GM23338 (cell line): ENCODE measurements at regions not wholly inside any gene's neighbourhood (a gene's known extent, or its start where the extent isn't known, plus 50 kb on each side); places are given as distances from the start of the nearest gene placed in this dataset.

Experiments used
- ATAC-seq: fragments of 200-7000 bp; cut with Tn5 transposase; 3 replicates; pipeline ENCODE4 v1.9.1; 2020
- DNase-seq: peaks from one replicate; pipeline ENCODE4 v3.0.0-alpha.2; 2015; ENCODE audit warnings: low spot score
- H2AFZ ChIP-seq: fragments of 200-600 bp; sonication (generic); 2 replicates; pipeline ENCODE4 v1.8.0; 2016; ENCODE audit warnings: antibody characterized with exemption, mild to moderate bottlenecking, moderate library complexity
- H3F3A ChIP-seq: fragments of 200-600 bp; sonication (generic); replicated peaks from 2 replicates; pipeline ENCODE4 v1.8.0; 2017; ENCODE audit warnings: antibody characterized with exemption, mixed run types, low read depth
- H3K27ac ChIP-seq: fragments of 200-600 bp; sonication (generic); 2 replicates; pipeline ENCODE4 v1.6.1; 2016; ENCODE audit warnings: low read depth
- H3K27me3 ChIP-seq: fragments of 200-600 bp; sonication (generic); 2 replicates; pipeline ENCODE4 v1.8.0; 2016; ENCODE audit warnings: mild to moderate bottlenecking, mixed run types, moderate library complexity; ENCODE audit not compliant: insufficient read depth
- H3K36me3 ChIP-seq: fragments of 200-600 bp; sonication (generic); 2 replicates; pipeline ENCODE4 v1.8.0; 2016; ENCODE audit warnings: mild to moderate bottlenecking; ENCODE audit not compliant: insufficient read depth
- H3K4me1 ChIP-seq: fragments of 200-600 bp; sonication (generic); 2 replicates; pipeline ENCODE4 v1.8.0; 2016; ENCODE audit warnings: mild to moderate bottlenecking, moderate library complexity; ENCODE audit not compliant: insufficient read depth
- H3K4me2 ChIP-seq: fragments of 200-600 bp; sonication (generic); 2 replicates; pipeline ENCODE4 v1.7.1; 2017; ENCODE audit warnings: mixed run types
- H3K4me3 ChIP-seq: fragments of 200-600 bp; sonication (generic); 2 replicates; pipeline ENCODE4 v1.6.1; 2016; ENCODE audit warnings: mixed run types
- H3K79me2 ChIP-seq: fragments of 200-600 bp; sonication (generic); replicated peaks from 2 replicates; pipeline ENCODE4 v1.8.0; 2017; ENCODE audit warnings: mild to moderate bottlenecking; ENCODE audit not compliant: insufficient read depth
- H3K9me2 ChIP-seq: fragments of 200-600 bp; sonication (generic); 2 replicates; pipeline ENCODE4 v1.8.0; 2017; ENCODE audit not compliant: insufficient read depth
- H4K20me1 ChIP-seq: fragments of 200-600 bp; sonication (generic); replicated peaks from 2 replicates; pipeline ENCODE4 v1.8.0; 2017; ENCODE audit warnings: mild to moderate bottlenecking; ENCODE audit not compliant: insufficient read depth
- H3K27ac Mint-ChIP-seq: 2 replicates; pipeline ENCODE4 v1.8.0; 2020; ENCODE audit warnings: inconsistent platforms, mild to moderate bottlenecking, moderate library complexity, mixed read lengths
- H3K27me3 Mint-ChIP-seq: 3 replicates; pipeline ENCODE4 v1.8.0; 2022; ENCODE audit warnings: low read depth, mild to moderate bottlenecking, moderate library complexity, mixed read lengths, inconsistent platforms; ENCODE audit not compliant: insufficient read depth, poor library complexity
- H3K36me3 Mint-ChIP-seq: 3 replicates; pipeline ENCODE4 v1.8.0; 2021; ENCODE audit warnings: low read depth, mild to moderate bottlenecking, inconsistent platforms, moderate library complexity, mixed read lengths
- H3K4me1 Mint-ChIP-seq: 3 replicates; pipeline ENCODE4 v1.8.0; 2020; ENCODE audit warnings: mild to moderate bottlenecking, inconsistent platforms, mixed read lengths
- H3K4me3 Mint-ChIP-seq: 3 replicates; pipeline ENCODE4 v1.8.0; 2021; ENCODE audit warnings: moderate library complexity, mild to moderate bottlenecking, inconsistent platforms, mixed read lengths
- H3K9me3 Mint-ChIP-seq: 3 replicates; pipeline ENCODE4 v1.8.0; 2020; ENCODE audit warnings: moderate library complexity, mild to moderate bottlenecking, inconsistent platforms, mixed read lengths
- CREB1 ChIP-seq: fragments of 250-450 bp; sonication (Bioruptor Pico); IDR thresholded peaks from 2 replicates; pipeline ENCODE4 v1.5.0; 2020; ENCODE audit warnings: low read depth, mild to moderate bottlenecking, moderate library complexity
- EZH2 ChIP-seq: fragments of 200-600 bp; sonication (generic); IDR thresholded peaks from one replicate; pipeline ENCODE4 v1.8.0; 2017; ENCODE audit warnings: antibody characterized with exemption, mild to moderate bottlenecking, low read depth; ENCODE audit not compliant: unreplicated experiment
- EZH2phosphoT487 ChIP-seq: fragments of 200-600 bp; sonication (generic); IDR thresholded peaks from one replicate; pipeline ENCODE4 v1.8.1; 2018; ENCODE audit warnings: antibody characterized with exemption; ENCODE audit not compliant: unreplicated experiment
- JUNB ChIP-seq: IDR thresholded peaks from one replicate; pipeline ENCODE4 v1.6.1; 2016; ENCODE audit warnings: antibody characterized with exemption; ENCODE audit not compliant: unreplicated experiment
- NANOG ChIP-seq: IDR thresholded peaks from 2 replicates; pipeline ENCODE4 v1.6.1; 2016; ENCODE audit warnings: antibody characterized with exemption, borderline replicate concordance
- POLR2AphosphoS5 ChIP-seq: IDR thresholded peaks from 2 replicates; pipeline ENCODE4 v1.6.1; 2016; ENCODE audit warnings: antibody characterized with exemption, low read depth
- STAT1 ChIP-seq: IDR thresholded peaks from one replicate; pipeline ENCODE4 v1.6.1; 2016; ENCODE audit warnings: antibody characterized with exemption; ENCODE audit not compliant: unreplicated experiment
- ZNF114 ChIP-seq: fragments of 250-450 bp; sonication (Bioruptor Pico); IDR thresholded peaks from 2 replicates; pipeline ENCODE4 v1.5.0; 2020; ENCODE audit warnings: mild to moderate bottlenecking, moderate library complexity
- ZNF331 ChIP-seq: fragments of 250-450 bp; sonication (Bioruptor Pico); IDR thresholded peaks from 2 replicates; pipeline ENCODE4 v1.5.0; 2020; ENCODE audit warnings: low read depth, mild to moderate bottlenecking, moderate library complexity
- TF ChIP-seq, protein P1 (sequence below), 2 experiments: fragments of 200-600 bp in 1 of 2; sonication (generic) in 1 of 2; conservative IDR thresholded peaks; 2 replicates each; pipeline versions ENCODE4 v1.5.1 to v1.6.1; 2016 to 2017; ENCODE audit warnings: antibody characterized with exemption in 2 of 2, low read depth in 2 of 2, mild to moderate bottlenecking in 2 of 2, moderate library complexity in 1 of 2
- TF ChIP-seq, protein P2 (sequence below): fragments of 250-450 bp; sonication (Bioruptor Pico); IDR thresholded peaks from 2 replicates; pipeline ENCODE4 v1.5.0; 2020; ENCODE audit warnings: mild to moderate bottlenecking, moderate library complexity
- TF ChIP-seq, protein P3 (sequence below): IDR thresholded peaks from 2 replicates; pipeline ENCODE4 v1.6.1; 2016; ENCODE audit warnings: antibody characterized with exemption
- TF ChIP-seq, protein P4 (sequence below): IDR thresholded peaks from one replicate; pipeline ENCODE4 v1.6.1; 2018; ENCODE audit warnings: antibody characterized with exemption; ENCODE audit not compliant: unreplicated experiment

DNA sequence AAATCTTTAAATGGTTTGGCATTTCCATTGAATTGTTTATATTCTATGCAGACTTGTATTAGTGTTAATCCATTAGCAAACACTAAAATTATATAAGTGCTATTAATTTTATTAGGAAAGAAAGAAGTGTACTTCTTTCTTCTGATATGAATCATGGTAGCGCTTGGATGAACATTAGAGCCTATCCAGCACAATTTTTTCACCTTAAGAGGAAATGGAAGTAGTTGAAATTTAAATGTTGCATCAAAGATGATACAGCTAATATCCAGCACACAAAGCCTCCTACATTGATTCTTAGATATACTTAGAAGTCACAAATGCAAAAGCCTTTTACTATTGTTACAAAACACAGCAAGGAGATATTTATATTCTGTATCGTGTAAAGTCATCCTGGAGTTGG is 174.5 kb downstream of the AHR start:
- no peaks in the 10 kb centered on the region for H3F3A ChIP-seq
- Mint-ChIP-seq H3K9me3 (no peaks in the 10 kb centered on the region; the same call in 2 of the 3 replicates), H3K4me3 (no peak overlapping the region), H3K27ac (no peak overlapping the region), H3K36me3 (no peaks in the 10 kb centered on the region), H3K4me1 (peaks cover 3% of the 10 kb centered on the region), H3K27me3 (no peaks in the 10 kb centered on the region)
- H2AFZ ChIP-seq: no peak overlapping the region
- DNase-seq (no peak), ATAC-seq (no peak)
- H3K4me3 ChIP-seq: no peak overlapping the region
- H3K9me2 ChIP-seq: no peaks in the 10 kb centered on the region; the same call in 1 of the 2 replicates
- no peaks in the 10 kb centered on the region for H3K27me3 ChIP-seq
- H3K36me3 ChIP-seq: no peaks in the 10 kb centered on the region
- no peaks in the 10 kb centered on the region for H4K20me1 ChIP-seq
- H3K4me1 ChIP-seq: no peaks in the 10 kb centered on the region
- no peaks in the 10 kb centered on the region for H3K79me2 ChIP-seq
- H3K4me2 ChIP-seq: no peak overlapping the region
- no peak overlapping the region for H3K27ac ChIP-seq
- TF ChIP-seq, protein P1, sequence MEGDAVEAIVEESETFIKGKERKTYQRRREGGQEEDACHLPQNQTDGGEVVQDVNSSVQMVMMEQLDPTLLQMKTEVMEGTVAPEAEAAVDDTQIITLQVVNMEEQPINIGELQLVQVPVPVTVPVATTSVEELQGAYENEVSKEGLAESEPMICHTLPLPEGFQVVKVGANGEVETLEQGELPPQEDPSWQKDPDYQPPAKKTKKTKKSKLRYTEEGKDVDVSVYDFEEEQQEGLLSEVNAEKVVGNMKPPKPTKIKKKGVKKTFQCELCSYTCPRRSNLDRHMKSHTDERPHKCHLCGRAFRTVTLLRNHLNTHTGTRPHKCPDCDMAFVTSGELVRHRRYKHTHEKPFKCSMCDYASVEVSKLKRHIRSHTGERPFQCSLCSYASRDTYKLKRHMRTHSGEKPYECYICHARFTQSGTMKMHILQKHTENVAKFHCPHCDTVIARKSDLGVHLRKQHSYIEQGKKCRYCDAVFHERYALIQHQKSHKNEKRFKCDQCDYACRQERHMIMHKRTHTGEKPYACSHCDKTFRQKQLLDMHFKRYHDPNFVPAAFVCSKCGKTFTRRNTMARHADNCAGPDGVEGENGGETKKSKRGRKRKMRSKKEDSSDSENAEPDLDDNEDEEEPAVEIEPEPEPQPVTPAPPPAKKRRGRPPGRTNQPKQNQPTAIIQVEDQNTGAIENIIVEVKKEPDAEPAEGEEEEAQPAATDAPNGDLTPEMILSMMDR (conservative IDR thresholded peaks at IDR 0.05; ENCODE audit: low read depth in 2 of 2): no peak
- no peak for TF ChIP-seq ZNF114
- no peak for TF ChIP-seq POLR2AphosphoS5
- TF ChIP-seq, protein P2, sequence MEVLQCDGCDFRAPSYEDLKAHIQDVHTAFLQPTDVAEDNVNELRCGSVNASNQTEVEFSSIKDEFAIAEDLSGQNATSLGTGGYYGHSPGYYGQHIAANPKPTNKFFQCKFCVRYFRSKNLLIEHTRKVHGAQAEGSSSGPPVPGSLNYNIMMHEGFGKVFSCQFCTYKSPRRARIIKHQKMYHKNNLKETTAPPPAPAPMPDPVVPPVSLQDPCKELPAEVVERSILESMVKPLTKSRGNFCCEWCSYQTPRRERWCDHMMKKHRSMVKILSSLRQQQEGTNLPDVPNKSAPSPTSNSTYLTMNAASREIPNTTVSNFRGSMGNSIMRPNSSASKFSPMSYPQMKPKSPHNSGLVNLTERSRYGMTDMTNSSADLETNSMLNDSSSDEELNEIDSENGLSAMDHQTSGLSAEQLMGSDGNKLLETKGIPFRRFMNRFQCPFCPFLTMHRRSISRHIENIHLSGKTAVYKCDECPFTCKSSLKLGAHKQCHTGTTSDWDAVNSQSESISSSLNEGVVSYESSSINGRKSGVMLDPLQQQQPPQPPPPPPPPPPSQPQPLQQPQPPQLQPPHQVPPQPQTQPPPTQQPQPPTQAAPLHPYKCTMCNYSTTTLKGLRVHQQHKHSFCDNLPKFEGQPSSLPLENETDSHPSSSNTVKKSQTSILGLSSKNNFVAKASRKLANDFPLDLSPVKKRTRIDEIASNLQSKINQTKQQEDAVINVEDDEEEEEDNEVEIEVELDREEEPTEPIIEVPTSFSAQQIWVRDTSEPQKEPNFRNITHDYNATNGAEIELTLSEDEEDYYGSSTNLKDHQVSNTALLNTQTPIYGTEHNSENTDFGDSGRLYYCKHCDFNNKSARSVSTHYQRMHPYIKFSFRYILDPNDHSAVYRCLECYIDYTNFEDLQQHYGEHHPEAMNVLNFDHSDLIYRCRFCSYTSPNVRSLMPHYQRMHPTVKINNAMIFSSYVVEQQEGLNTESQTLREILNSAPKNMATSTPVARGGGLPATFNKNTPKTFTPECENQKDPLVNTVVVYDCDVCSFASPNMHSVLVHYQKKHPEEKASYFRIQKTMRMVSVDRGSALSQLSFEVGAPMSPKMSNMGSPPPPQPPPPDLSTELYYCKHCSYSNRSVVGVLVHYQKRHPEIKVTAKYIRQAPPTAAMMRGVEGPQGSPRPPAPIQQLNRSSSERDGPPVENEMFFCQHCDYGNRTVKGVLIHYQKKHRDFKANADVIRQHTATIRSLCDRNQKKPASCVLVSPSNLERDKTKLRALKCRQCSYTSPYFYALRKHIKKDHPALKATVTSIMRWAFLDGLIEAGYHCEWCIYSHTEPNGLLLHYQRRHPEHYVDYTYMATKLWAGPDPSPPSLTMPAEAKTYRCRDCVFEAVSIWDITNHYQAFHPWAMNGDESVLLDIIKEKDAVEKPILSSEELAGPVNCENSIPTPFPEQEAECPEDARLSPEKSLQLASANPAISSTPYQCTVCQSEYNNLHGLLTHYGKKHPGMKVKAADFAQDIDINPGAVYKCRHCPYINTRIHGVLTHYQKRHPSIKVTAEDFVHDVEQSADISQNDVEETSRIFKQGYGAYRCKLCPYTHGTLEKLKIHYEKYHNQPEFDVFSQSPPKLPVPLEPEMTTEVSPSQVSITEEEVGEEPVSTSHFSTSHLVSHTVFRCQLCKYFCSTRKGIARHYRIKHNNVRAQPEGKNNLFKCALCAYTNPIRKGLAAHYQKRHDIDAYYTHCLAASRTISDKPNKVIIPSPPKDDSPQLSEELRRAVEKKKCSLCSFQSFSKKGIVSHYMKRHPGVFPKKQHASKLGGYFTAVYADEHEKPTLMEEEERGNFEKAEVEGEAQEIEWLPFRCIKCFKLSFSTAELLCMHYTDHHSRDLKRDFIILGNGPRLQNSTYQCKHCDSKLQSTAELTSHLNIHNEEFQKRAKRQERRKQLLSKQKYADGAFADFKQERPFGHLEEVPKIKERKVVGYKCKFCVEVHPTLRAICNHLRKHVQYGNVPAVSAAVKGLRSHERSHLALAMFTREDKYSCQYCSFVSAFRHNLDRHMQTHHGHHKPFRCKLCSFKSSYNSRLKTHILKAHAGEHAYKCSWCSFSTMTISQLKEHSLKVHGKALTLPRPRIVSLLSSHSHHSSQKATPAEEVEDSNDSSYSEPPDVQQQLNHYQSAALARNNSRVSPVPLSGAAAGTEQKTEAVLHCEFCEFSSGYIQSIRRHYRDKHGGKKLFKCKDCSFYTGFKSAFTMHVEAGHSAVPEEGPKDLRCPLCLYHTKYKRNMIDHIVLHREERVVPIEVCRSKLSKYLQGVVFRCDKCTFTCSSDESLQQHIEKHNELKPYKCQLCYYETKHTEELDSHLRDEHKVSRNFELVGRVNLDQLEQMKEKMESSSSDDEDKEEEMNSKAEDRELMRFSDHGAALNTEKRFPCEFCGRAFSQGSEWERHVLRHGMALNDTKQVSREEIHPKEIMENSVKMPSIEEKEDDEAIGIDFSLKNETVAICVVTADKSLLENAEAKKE (CRISPR knock-in tag): no peak
- TF ChIP-seq EZH2: no peak
- no peak for TF ChIP-seq EZH2phosphoT487
- TF ChIP-seq CREB1 (CRISPR knock-in tag): no peak
- TF ChIP-seq, protein P3, sequence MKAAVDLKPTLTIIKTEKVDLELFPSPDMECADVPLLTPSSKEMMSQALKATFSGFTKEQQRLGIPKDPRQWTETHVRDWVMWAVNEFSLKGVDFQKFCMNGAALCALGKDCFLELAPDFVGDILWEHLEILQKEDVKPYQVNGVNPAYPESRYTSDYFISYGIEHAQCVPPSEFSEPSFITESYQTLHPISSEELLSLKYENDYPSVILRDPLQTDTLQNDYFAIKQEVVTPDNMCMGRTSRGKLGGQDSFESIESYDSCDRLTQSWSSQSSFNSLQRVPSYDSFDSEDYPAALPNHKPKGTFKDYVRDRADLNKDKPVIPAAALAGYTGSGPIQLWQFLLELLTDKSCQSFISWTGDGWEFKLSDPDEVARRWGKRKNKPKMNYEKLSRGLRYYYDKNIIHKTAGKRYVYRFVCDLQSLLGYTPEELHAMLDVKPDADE: no peak
- no peak for TF ChIP-seq ZNF331 (CRISPR knock-in tag)
- TF ChIP-seq STAT1: no peak
- TF ChIP-seq JUNB: no peak
- TF ChIP-seq NANOG: no peak
- TF ChIP-seq, protein P4, sequence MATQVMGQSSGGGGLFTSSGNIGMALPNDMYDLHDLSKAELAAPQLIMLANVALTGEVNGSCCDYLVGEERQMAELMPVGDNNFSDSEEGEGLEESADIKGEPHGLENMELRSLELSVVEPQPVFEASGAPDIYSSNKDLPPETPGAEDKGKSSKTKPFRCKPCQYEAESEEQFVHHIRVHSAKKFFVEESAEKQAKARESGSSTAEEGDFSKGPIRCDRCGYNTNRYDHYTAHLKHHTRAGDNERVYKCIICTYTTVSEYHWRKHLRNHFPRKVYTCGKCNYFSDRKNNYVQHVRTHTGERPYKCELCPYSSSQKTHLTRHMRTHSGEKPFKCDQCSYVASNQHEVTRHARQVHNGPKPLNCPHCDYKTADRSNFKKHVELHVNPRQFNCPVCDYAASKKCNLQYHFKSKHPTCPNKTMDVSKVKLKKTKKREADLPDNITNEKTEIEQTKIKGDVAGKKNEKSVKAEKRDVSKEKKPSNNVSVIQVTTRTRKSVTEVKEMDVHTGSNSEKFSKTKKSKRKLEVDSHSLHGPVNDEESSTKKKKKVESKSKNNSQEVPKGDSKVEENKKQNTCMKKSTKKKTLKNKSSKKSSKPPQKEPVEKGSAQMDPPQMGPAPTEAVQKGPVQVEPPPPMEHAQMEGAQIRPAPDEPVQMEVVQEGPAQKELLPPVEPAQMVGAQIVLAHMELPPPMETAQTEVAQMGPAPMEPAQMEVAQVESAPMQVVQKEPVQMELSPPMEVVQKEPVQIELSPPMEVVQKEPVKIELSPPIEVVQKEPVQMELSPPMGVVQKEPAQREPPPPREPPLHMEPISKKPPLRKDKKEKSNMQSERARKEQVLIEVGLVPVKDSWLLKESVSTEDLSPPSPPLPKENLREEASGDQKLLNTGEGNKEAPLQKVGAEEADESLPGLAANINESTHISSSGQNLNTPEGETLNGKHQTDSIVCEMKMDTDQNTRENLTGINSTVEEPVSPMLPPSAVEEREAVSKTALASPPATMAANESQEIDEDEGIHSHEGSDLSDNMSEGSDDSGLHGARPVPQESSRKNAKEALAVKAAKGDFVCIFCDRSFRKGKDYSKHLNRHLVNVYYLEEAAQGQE: no peak
